ENCODE measurements at regions not wholly inside any gene's neighbourhood (a gene's known extent, or its start where the extent isn't known, plus 50 kb on each side); places are given as distances from the start of the nearest gene placed in this dataset.

DNA sequence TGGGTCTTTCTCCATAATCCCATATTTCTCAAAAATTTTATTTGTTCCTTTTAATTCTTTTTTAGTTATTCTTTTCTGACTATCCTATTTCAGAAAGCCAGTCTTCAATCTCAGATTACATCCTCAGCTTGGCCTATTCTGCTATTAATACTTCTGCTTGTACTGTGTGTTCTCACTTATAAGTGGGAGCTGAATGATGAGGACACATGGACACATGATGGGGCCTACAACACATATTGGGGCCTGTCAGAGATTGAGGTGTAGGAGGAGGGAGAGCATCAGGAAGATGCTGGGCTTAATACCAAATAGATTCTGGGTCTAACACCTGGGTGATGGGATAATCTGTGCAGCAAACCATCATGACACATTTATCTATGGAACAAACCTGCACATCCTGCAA is 82.3 kb downstream of the MAGEE1 start:
- TF ChIP-seq, protein P1, sequence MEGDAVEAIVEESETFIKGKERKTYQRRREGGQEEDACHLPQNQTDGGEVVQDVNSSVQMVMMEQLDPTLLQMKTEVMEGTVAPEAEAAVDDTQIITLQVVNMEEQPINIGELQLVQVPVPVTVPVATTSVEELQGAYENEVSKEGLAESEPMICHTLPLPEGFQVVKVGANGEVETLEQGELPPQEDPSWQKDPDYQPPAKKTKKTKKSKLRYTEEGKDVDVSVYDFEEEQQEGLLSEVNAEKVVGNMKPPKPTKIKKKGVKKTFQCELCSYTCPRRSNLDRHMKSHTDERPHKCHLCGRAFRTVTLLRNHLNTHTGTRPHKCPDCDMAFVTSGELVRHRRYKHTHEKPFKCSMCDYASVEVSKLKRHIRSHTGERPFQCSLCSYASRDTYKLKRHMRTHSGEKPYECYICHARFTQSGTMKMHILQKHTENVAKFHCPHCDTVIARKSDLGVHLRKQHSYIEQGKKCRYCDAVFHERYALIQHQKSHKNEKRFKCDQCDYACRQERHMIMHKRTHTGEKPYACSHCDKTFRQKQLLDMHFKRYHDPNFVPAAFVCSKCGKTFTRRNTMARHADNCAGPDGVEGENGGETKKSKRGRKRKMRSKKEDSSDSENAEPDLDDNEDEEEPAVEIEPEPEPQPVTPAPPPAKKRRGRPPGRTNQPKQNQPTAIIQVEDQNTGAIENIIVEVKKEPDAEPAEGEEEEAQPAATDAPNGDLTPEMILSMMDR (IDR thresholded peaks at IDR 0.05; ENCODE audit: insufficient read depth, low read length), result no peak
- TF ChIP-seq POLR2AphosphoS5 (IDR thresholded peaks at IDR 0.05; ENCODE audit: low read depth), result no peak
- TF ChIP-seq, protein P2, sequence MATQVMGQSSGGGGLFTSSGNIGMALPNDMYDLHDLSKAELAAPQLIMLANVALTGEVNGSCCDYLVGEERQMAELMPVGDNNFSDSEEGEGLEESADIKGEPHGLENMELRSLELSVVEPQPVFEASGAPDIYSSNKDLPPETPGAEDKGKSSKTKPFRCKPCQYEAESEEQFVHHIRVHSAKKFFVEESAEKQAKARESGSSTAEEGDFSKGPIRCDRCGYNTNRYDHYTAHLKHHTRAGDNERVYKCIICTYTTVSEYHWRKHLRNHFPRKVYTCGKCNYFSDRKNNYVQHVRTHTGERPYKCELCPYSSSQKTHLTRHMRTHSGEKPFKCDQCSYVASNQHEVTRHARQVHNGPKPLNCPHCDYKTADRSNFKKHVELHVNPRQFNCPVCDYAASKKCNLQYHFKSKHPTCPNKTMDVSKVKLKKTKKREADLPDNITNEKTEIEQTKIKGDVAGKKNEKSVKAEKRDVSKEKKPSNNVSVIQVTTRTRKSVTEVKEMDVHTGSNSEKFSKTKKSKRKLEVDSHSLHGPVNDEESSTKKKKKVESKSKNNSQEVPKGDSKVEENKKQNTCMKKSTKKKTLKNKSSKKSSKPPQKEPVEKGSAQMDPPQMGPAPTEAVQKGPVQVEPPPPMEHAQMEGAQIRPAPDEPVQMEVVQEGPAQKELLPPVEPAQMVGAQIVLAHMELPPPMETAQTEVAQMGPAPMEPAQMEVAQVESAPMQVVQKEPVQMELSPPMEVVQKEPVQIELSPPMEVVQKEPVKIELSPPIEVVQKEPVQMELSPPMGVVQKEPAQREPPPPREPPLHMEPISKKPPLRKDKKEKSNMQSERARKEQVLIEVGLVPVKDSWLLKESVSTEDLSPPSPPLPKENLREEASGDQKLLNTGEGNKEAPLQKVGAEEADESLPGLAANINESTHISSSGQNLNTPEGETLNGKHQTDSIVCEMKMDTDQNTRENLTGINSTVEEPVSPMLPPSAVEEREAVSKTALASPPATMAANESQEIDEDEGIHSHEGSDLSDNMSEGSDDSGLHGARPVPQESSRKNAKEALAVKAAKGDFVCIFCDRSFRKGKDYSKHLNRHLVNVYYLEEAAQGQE (IDR thresholded peaks at IDR 0.05; ENCODE audit: insufficient replicate concordance, low read depth), result no peak
- no peak for TF ChIP-seq SPI1 (IDR thresholded peaks at IDR 0.05; ENCODE audit: borderline replicate concordance, low read depth)
- no peak for TF ChIP-seq GABPA (IDR thresholded peaks at IDR 0.05; ENCODE audit: low read depth)

All from HL-60 (cell line).